GM23338 (cell line): ENCODE measurements at regions not wholly inside any gene's neighbourhood (a gene's known extent, or its start where the extent isn't known, plus 50 kb on each side); places are given as distances from the start of the nearest gene placed in this dataset.

Experiments used
- ATAC-seq: fragments of 200-7000 bp; cut with Tn5 transposase; 3 replicates; pipeline ENCODE4 v1.9.1; 2020
- DNase-seq: peaks from one replicate; pipeline ENCODE4 v3.0.0-alpha.2; 2015; ENCODE audit warnings: low spot score
- H2AFZ ChIP-seq: fragments of 200-600 bp; sonication (generic); 2 replicates; pipeline ENCODE4 v1.8.0; 2016; ENCODE audit warnings: antibody characterized with exemption, mild to moderate bottlenecking, moderate library complexity
- H3F3A ChIP-seq: fragments of 200-600 bp; sonication (generic); replicated peaks from 2 replicates; pipeline ENCODE4 v1.8.0; 2017; ENCODE audit warnings: antibody characterized with exemption, mixed run types, low read depth
- H3K27ac ChIP-seq: fragments of 200-600 bp; sonication (generic); 2 replicates; pipeline ENCODE4 v1.6.1; 2016; ENCODE audit warnings: low read depth
- H3K27me3 ChIP-seq: fragments of 200-600 bp; sonication (generic); 2 replicates; pipeline ENCODE4 v1.8.0; 2016; ENCODE audit warnings: mild to moderate bottlenecking, mixed run types, moderate library complexity; ENCODE audit not compliant: insufficient read depth
- H3K36me3 ChIP-seq: fragments of 200-600 bp; sonication (generic); 2 replicates; pipeline ENCODE4 v1.8.0; 2016; ENCODE audit warnings: mild to moderate bottlenecking; ENCODE audit not compliant: insufficient read depth
- H3K4me1 ChIP-seq: fragments of 200-600 bp; sonication (generic); 2 replicates; pipeline ENCODE4 v1.8.0; 2016; ENCODE audit warnings: mild to moderate bottlenecking, moderate library complexity; ENCODE audit not compliant: insufficient read depth
- H3K4me2 ChIP-seq: fragments of 200-600 bp; sonication (generic); 2 replicates; pipeline ENCODE4 v1.7.1; 2017; ENCODE audit warnings: mixed run types
- H3K4me3 ChIP-seq: fragments of 200-600 bp; sonication (generic); 2 replicates; pipeline ENCODE4 v1.6.1; 2016; ENCODE audit warnings: mixed run types
- H3K79me2 ChIP-seq: fragments of 200-600 bp; sonication (generic); replicated peaks from 2 replicates; pipeline ENCODE4 v1.8.0; 2017; ENCODE audit warnings: mild to moderate bottlenecking; ENCODE audit not compliant: insufficient read depth
- H3K9me2 ChIP-seq: fragments of 200-600 bp; sonication (generic); 2 replicates; pipeline ENCODE4 v1.8.0; 2017; ENCODE audit not compliant: insufficient read depth
- H4K20me1 ChIP-seq: fragments of 200-600 bp; sonication (generic); replicated peaks from 2 replicates; pipeline ENCODE4 v1.8.0; 2017; ENCODE audit warnings: mild to moderate bottlenecking; ENCODE audit not compliant: insufficient read depth
- H3K27ac Mint-ChIP-seq: 2 replicates; pipeline ENCODE4 v1.8.0; 2020; ENCODE audit warnings: inconsistent platforms, mild to moderate bottlenecking, moderate library complexity, mixed read lengths
- H3K27me3 Mint-ChIP-seq: 3 replicates; pipeline ENCODE4 v1.8.0; 2022; ENCODE audit warnings: low read depth, mild to moderate bottlenecking, moderate library complexity, mixed read lengths, inconsistent platforms; ENCODE audit not compliant: insufficient read depth, poor library complexity
- H3K36me3 Mint-ChIP-seq: 3 replicates; pipeline ENCODE4 v1.8.0; 2021; ENCODE audit warnings: low read depth, mild to moderate bottlenecking, inconsistent platforms, moderate library complexity, mixed read lengths
- H3K4me1 Mint-ChIP-seq: 3 replicates; pipeline ENCODE4 v1.8.0; 2020; ENCODE audit warnings: mild to moderate bottlenecking, inconsistent platforms, mixed read lengths
- H3K4me3 Mint-ChIP-seq: 3 replicates; pipeline ENCODE4 v1.8.0; 2021; ENCODE audit warnings: moderate library complexity, mild to moderate bottlenecking, inconsistent platforms, mixed read lengths
- H3K9me3 Mint-ChIP-seq: 3 replicates; pipeline ENCODE4 v1.8.0; 2020; ENCODE audit warnings: moderate library complexity, mild to moderate bottlenecking, inconsistent platforms, mixed read lengths
- CREB1 ChIP-seq: fragments of 250-450 bp; sonication (Bioruptor Pico); IDR thresholded peaks from 2 replicates; pipeline ENCODE4 v1.5.0; 2020; ENCODE audit warnings: low read depth, mild to moderate bottlenecking, moderate library complexity
- EZH2 ChIP-seq: fragments of 200-600 bp; sonication (generic); IDR thresholded peaks from one replicate; pipeline ENCODE4 v1.8.0; 2017; ENCODE audit warnings: antibody characterized with exemption, mild to moderate bottlenecking, low read depth; ENCODE audit not compliant: unreplicated experiment
- EZH2phosphoT487 ChIP-seq: fragments of 200-600 bp; sonication (generic); IDR thresholded peaks from one replicate; pipeline ENCODE4 v1.8.1; 2018; ENCODE audit warnings: antibody characterized with exemption; ENCODE audit not compliant: unreplicated experiment
- JUNB ChIP-seq: IDR thresholded peaks from one replicate; pipeline ENCODE4 v1.6.1; 2016; ENCODE audit warnings: antibody characterized with exemption; ENCODE audit not compliant: unreplicated experiment
- NANOG ChIP-seq: IDR thresholded peaks from 2 replicates; pipeline ENCODE4 v1.6.1; 2016; ENCODE audit warnings: antibody characterized with exemption, borderline replicate concordance
- ZNF114 ChIP-seq: fragments of 250-450 bp; sonication (Bioruptor Pico); IDR thresholded peaks from 2 replicates; pipeline ENCODE4 v1.5.0; 2020; ENCODE audit warnings: mild to moderate bottlenecking, moderate library complexity
- TF ChIP-seq, protein P1 (sequence below): IDR thresholded peaks from one replicate; pipeline ENCODE4 v1.6.1; 2018; ENCODE audit warnings: antibody characterized with exemption; ENCODE audit not compliant: unreplicated experiment
- TF ChIP-seq, protein P2 (sequence below): IDR thresholded peaks from 2 replicates; pipeline ENCODE4 v1.6.1; 2016; ENCODE audit warnings: antibody characterized with exemption
- TF ChIP-seq, protein P3 (sequence below): fragments of 250-450 bp; sonication (Bioruptor Pico); IDR thresholded peaks from 2 replicates; pipeline ENCODE4 v1.5.0; 2020; ENCODE audit warnings: mild to moderate bottlenecking, moderate library complexity

- H3K4me2 ChIP-seq, result no peak overlapping the region
- no peaks in the 10 kb centered on the region for H3K27me3 ChIP-seq
- Mint-ChIP-seq H3K9me3 (peaks cover 82% of the 10 kb centered on the region), H3K4me1 (no peaks in the 10 kb centered on the region; the same call in 2 of the 3 replicates), H3K27ac (no peak overlapping the region), H3K36me3 (peaks cover 3% of the 10 kb centered on the region; the same call in 2 of the 3 replicates), H3K27me3 (peaks cover 2% of the 10 kb centered on the region), H3K4me3 (no peak overlapping the region)
- DNase-seq, result no peak
- no peaks in the 10 kb centered on the region for H3K79me2 ChIP-seq
- H4K20me1 ChIP-seq, result no peaks in the 10 kb centered on the region
- H3K4me1 ChIP-seq, result no peaks in the 10 kb centered on the region
- TF ChIP-seq ZNF114 (CRISPR knock-in tag), result no peak
- no peak for TF ChIP-seq EZH2
- no peak for TF ChIP-seq NANOG
- no peak for TF ChIP-seq EZH2phosphoT487
- TF ChIP-seq, protein P1, sequence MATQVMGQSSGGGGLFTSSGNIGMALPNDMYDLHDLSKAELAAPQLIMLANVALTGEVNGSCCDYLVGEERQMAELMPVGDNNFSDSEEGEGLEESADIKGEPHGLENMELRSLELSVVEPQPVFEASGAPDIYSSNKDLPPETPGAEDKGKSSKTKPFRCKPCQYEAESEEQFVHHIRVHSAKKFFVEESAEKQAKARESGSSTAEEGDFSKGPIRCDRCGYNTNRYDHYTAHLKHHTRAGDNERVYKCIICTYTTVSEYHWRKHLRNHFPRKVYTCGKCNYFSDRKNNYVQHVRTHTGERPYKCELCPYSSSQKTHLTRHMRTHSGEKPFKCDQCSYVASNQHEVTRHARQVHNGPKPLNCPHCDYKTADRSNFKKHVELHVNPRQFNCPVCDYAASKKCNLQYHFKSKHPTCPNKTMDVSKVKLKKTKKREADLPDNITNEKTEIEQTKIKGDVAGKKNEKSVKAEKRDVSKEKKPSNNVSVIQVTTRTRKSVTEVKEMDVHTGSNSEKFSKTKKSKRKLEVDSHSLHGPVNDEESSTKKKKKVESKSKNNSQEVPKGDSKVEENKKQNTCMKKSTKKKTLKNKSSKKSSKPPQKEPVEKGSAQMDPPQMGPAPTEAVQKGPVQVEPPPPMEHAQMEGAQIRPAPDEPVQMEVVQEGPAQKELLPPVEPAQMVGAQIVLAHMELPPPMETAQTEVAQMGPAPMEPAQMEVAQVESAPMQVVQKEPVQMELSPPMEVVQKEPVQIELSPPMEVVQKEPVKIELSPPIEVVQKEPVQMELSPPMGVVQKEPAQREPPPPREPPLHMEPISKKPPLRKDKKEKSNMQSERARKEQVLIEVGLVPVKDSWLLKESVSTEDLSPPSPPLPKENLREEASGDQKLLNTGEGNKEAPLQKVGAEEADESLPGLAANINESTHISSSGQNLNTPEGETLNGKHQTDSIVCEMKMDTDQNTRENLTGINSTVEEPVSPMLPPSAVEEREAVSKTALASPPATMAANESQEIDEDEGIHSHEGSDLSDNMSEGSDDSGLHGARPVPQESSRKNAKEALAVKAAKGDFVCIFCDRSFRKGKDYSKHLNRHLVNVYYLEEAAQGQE, result no peak
- TF ChIP-seq, protein P2, sequence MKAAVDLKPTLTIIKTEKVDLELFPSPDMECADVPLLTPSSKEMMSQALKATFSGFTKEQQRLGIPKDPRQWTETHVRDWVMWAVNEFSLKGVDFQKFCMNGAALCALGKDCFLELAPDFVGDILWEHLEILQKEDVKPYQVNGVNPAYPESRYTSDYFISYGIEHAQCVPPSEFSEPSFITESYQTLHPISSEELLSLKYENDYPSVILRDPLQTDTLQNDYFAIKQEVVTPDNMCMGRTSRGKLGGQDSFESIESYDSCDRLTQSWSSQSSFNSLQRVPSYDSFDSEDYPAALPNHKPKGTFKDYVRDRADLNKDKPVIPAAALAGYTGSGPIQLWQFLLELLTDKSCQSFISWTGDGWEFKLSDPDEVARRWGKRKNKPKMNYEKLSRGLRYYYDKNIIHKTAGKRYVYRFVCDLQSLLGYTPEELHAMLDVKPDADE, result no peak
- TF ChIP-seq, protein P3, sequence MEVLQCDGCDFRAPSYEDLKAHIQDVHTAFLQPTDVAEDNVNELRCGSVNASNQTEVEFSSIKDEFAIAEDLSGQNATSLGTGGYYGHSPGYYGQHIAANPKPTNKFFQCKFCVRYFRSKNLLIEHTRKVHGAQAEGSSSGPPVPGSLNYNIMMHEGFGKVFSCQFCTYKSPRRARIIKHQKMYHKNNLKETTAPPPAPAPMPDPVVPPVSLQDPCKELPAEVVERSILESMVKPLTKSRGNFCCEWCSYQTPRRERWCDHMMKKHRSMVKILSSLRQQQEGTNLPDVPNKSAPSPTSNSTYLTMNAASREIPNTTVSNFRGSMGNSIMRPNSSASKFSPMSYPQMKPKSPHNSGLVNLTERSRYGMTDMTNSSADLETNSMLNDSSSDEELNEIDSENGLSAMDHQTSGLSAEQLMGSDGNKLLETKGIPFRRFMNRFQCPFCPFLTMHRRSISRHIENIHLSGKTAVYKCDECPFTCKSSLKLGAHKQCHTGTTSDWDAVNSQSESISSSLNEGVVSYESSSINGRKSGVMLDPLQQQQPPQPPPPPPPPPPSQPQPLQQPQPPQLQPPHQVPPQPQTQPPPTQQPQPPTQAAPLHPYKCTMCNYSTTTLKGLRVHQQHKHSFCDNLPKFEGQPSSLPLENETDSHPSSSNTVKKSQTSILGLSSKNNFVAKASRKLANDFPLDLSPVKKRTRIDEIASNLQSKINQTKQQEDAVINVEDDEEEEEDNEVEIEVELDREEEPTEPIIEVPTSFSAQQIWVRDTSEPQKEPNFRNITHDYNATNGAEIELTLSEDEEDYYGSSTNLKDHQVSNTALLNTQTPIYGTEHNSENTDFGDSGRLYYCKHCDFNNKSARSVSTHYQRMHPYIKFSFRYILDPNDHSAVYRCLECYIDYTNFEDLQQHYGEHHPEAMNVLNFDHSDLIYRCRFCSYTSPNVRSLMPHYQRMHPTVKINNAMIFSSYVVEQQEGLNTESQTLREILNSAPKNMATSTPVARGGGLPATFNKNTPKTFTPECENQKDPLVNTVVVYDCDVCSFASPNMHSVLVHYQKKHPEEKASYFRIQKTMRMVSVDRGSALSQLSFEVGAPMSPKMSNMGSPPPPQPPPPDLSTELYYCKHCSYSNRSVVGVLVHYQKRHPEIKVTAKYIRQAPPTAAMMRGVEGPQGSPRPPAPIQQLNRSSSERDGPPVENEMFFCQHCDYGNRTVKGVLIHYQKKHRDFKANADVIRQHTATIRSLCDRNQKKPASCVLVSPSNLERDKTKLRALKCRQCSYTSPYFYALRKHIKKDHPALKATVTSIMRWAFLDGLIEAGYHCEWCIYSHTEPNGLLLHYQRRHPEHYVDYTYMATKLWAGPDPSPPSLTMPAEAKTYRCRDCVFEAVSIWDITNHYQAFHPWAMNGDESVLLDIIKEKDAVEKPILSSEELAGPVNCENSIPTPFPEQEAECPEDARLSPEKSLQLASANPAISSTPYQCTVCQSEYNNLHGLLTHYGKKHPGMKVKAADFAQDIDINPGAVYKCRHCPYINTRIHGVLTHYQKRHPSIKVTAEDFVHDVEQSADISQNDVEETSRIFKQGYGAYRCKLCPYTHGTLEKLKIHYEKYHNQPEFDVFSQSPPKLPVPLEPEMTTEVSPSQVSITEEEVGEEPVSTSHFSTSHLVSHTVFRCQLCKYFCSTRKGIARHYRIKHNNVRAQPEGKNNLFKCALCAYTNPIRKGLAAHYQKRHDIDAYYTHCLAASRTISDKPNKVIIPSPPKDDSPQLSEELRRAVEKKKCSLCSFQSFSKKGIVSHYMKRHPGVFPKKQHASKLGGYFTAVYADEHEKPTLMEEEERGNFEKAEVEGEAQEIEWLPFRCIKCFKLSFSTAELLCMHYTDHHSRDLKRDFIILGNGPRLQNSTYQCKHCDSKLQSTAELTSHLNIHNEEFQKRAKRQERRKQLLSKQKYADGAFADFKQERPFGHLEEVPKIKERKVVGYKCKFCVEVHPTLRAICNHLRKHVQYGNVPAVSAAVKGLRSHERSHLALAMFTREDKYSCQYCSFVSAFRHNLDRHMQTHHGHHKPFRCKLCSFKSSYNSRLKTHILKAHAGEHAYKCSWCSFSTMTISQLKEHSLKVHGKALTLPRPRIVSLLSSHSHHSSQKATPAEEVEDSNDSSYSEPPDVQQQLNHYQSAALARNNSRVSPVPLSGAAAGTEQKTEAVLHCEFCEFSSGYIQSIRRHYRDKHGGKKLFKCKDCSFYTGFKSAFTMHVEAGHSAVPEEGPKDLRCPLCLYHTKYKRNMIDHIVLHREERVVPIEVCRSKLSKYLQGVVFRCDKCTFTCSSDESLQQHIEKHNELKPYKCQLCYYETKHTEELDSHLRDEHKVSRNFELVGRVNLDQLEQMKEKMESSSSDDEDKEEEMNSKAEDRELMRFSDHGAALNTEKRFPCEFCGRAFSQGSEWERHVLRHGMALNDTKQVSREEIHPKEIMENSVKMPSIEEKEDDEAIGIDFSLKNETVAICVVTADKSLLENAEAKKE (CRISPR knock-in tag), result no peak
- no peak for TF ChIP-seq CREB1
- no peak for TF ChIP-seq JUNB
- no peak overlapping the region for H3K4me3 ChIP-seq
- H3K27ac ChIP-seq, result no peak overlapping the region
- H3F3A ChIP-seq, result no peaks in the 10 kb centered on the region
- peaks cover 3% of the 10 kb centered on the region; the same call in 1 of the 2 replicates for H3K9me2 ChIP-seq
- ATAC-seq, result no peak
- peaks cover 8% of the 10 kb centered on the region; the same call in 1 of the 2 replicates for H3K36me3 ChIP-seq
- no peak overlapping the region for H2AFZ ChIP-seq
These were observed 564.3 kb downstream of the CMPK2 start for GRCh38 chr2:6301426-6301825.
